Effector memory CD4-positive, alpha-beta T cell (primary cell): ENCODE measurements at regions not wholly inside any gene's neighbourhood (a gene's known extent, or its start where the extent isn't known, plus 50 kb on each side); places are given as distances from the start of the nearest gene placed in this dataset.

Source experiments
- DNase-seq, 3 donors: peaks; one replicate each; pipeline ENCODE4 v3.0.0-alpha.2; 2020
- H3K27ac ChIP-seq: 2 replicates; pipeline ENCODE4 v1.7.0; 2013; ENCODE audit warnings: mild to moderate bottlenecking, low read length, moderate library complexity; ENCODE audit not compliant: insufficient read depth, poor library complexity, severe bottlenecking
- H3K27me3 ChIP-seq: replicated peaks from 2 replicates; pipeline ENCODE4 v1.7.0; 2013; ENCODE audit warnings: mild to moderate bottlenecking, low read length; ENCODE audit not compliant: insufficient read depth, control insufficient read depth, poor library complexity, severe bottlenecking
- H3K36me3 ChIP-seq: 2 replicates; pipeline ENCODE4 v1.7.0; 2013; ENCODE audit warnings: mild to moderate bottlenecking, low read length, moderate library complexity; ENCODE audit not compliant: control insufficient read depth, insufficient read depth
- H3K4me1 ChIP-seq: 2 replicates; pipeline ENCODE4 v1.7.0; 2013; ENCODE audit warnings: low read length, mild to moderate bottlenecking; ENCODE audit not compliant: control insufficient read depth, insufficient read depth, poor library complexity, severe bottlenecking
- H3K4me3 ChIP-seq: 2 replicates; pipeline ENCODE4 v1.7.0; 2013; ENCODE audit warnings: low read length, low read depth, mild to moderate bottlenecking; ENCODE audit not compliant: insufficient read depth, poor library complexity, severe bottlenecking
- H3K9me3 ChIP-seq: 2 replicates; pipeline ENCODE4 v1.7.0; 2013; ENCODE audit warnings: mild to moderate bottlenecking, low read length, moderate library complexity; ENCODE audit not compliant: control insufficient read depth

GRCh38 chr4:3387154-3387942 lies 54.4 kb upstream of the HGFAC start:
- no peaks in the 10 kb centered on the region for H3K36me3 ChIP-seq
- DNase-seq: no peak
- no peaks in the 10 kb centered on the region for H3K4me1 ChIP-seq
- H3K4me3 ChIP-seq: no peak overlapping the region
- H3K9me3 ChIP-seq: no peaks in the 10 kb centered on the region
- H3K27me3 ChIP-seq: no peaks in the 10 kb centered on the region
- no peak overlapping the region for H3K27ac ChIP-seq

DNA sequence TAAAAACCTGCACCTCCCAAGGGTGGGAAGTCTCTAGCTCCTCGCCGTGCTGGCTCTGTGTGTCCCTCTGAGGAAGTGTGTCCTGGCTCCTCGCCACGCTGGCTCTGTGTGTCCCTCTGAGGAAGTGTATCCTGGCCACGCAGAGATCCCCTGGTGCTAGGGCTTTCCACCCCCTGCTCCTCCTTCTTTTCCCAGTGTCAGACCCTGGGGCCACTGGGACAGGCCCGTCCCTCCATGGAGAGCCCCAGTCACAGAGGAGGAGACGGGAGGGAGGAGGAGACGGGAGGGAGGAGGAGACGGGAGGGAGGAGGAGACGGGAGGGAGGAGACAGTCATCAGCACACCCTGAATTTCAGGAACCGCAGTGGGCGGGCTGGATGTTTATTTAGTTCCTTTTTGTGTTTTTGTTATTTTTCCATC lies 53.8 kb upstream of the HGFAC start:
- no peaks in the 10 kb centered on the region for H3K4me1 ChIP-seq
- no peak overlapping the region for H3K4me3 ChIP-seq
- H3K27ac ChIP-seq: no peak overlapping the region
- H3K27me3 ChIP-seq: no peaks in the 10 kb centered on the region
- no peak for DNase-seq
- no peaks in the 10 kb centered on the region for H3K36me3 ChIP-seq
- no peaks in the 10 kb centered on the region for H3K9me3 ChIP-seq

DNA sequence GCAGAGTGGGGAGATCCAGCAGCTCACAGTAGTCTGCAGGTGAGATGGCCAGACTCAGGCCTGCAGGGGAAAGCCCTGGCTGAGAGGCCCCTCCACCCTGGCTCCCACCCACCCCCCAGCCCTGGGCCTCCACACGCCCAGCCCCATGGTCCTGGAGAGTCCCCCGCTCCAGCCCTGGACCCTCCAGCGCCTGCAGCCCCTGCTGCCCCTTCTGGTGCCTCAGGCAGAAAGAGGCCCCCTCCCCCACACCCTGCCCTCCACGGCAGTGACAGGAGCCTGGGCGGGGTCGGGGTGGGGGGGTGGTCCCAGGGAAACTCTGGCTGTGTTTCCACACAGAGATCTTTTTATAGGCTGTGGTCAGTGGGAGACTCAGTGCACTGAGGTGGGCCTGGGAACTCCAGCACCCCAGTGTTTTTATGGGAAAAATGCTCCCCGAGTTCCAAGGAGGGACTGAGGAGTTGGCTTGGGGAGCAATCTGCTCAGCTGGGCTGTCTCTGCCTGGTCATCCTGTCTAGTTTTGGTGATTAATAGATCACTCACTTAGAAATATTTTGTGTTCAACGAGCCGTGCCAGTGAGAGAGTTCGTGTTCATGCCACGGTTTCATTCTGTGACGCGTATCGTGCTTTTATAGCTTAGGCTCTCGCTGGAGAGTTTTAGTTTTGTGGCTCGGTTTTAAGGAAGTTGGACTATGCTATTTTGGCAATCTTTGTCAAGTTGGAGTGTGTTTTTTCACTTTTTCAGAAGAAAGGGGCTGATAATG lies 53.1 kb upstream of the HGFAC start:
- no peak overlapping the region for H3K4me3 ChIP-seq
- no peaks in the 10 kb centered on the region for H3K4me1 ChIP-seq
- no peaks in the 10 kb centered on the region for H3K9me3 ChIP-seq
- no peak for DNase-seq
- no peak overlapping the region for H3K27ac ChIP-seq
- no peaks in the 10 kb centered on the region for H3K36me3 ChIP-seq
- no peaks in the 10 kb centered on the region for H3K27me3 ChIP-seq

DNA sequence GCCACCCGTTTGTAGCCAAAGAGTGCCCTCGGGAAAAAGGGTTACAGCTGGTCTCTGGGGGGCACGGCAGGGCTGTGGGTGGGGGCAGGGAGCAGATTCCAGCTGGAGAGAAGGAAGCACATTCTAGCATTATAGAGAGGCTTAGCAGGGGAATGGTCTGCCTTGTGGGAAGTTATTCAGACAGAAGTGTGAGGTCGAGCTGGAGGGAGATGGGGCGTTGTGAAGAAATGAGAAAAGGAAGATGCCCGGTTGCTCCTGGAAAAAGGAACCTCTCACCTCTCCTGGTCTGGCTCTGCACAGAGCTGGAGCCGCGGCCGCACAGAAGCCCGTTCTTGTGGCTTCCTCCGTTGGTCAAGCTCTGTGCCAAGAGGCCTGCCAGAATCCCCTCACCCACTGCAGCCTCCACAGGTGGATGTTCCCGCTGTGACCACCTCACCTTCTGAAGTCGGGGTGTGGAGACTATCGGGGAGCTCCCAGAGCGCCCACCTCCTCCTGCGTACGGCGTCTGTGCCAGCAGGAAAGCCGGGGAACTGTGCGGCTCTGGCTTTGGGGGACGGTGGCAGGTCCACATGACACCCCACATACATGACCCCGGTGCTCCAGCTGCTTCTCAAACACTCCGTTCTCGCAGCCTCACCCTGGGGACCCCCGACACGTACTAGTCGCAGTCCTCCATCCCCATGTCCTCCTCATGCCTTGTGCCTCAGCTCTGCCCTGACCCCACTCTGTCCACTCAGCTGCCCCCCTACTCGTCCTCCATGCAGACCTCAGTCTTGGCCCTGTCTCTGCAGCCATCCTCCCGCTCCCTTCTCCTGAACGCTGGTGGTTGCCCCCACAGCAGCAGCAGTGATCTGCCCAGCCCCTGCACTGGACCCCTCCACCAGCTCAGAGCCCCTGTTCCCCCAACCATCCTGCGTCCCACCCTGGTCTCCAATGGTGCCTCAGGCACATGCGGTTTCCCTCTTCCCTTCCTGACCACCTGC lies 52.2 kb upstream of the HGFAC start:
- no peak overlapping the region for H3K27ac ChIP-seq
- DNase-seq: no peak
- no peaks in the 10 kb centered on the region for H3K9me3 ChIP-seq
- H3K27me3 ChIP-seq: no peaks in the 10 kb centered on the region
- no peaks in the 10 kb centered on the region for H3K4me1 ChIP-seq
- no peaks in the 10 kb centered on the region for H3K36me3 ChIP-seq
- H3K4me3 ChIP-seq: no peak overlapping the region

DNA sequence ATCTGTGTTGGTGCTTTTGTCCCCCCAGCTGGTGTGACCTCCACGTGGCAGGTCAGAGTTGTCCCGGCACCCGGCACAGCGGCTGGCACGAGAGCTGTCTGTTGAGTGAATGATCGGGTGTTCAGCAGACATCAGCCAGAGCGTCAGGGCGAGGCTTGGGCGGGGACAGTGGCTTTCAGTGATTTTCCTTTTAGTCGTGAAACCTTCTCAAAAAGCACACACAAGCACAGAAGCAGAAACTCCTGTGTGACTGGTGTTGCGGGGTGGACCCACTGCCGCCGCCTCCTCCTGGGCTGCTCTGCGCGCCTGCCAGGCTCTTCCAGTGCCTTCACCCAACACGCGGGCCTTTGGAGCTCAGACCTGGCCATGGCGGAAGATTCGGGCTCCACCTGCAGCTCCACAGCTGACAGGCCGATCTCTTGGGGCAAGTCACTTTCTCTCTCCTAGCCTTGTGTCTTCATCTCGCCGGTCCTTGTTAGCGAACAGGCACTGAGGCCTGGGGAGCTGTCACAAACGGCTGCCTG lies 51.4 kb upstream of the HGFAC start:
- no peak overlapping the region for H3K4me3 ChIP-seq
- H3K27ac ChIP-seq: no peak overlapping the region
- H3K36me3 ChIP-seq: no peaks in the 10 kb centered on the region
- H3K4me1 ChIP-seq: no peaks in the 10 kb centered on the region
- H3K27me3 ChIP-seq: no peaks in the 10 kb centered on the region
- no peaks in the 10 kb centered on the region for H3K9me3 ChIP-seq
- no peak for DNase-seq

- no peak for DNase-seq
- no peaks in the 10 kb centered on the region for H3K9me3 ChIP-seq
- H3K36me3 ChIP-seq: no peaks in the 10 kb centered on the region
- H3K4me1 ChIP-seq: no peaks in the 10 kb centered on the region
- H3K4me3 ChIP-seq: no peak overlapping the region
- no peaks in the 10 kb centered on the region for H3K27me3 ChIP-seq
- no peak overlapping the region for H3K27ac ChIP-seq
Observed at GRCh38 chr4:3391422-3391821, 50.3 kb upstream of the HGFAC start.
